ENCODE measurements at regions not wholly inside any gene's neighbourhood (a gene's known extent, or its start where the extent isn't known, plus 50 kb on each side); places are given as distances from the start of the nearest gene placed in this dataset.

GRCh38 chr12:97321621-97322020 lies 141.0 kb upstream of the RMST start:
- H3K36me3 ChIP-seq (ENCODE audit: control insufficient read depth in 1 of 2, insufficient read depth in 2 of 2, low read length in 2 of 2): no peaks in the 10 kb centered on the region
- H3K27me3 ChIP-seq (ENCODE audit: insufficient read depth, low read length): peaks cover 33% of the 10 kb centered on the region
- no peaks in the 10 kb centered on the region for H3K9me2 ChIP-seq (ENCODE audit: insufficient read depth)
- no peak overlapping the region for H3K4me2 ChIP-seq (ENCODE audit: low read length)
- no peaks in the 10 kb centered on the region for H3K79me2 ChIP-seq (ENCODE audit: insufficient read depth, low read length)
- RAD21 ChIA-PET (ENCODE audit: low non-redundant PET in 1 of 2, low total read pairs in 2 of 2, uncharacterized antibody in 2 of 2, unreplicated experiment in 2 of 2): no interaction called here
- no peak for TF ChIP-seq SP1 (IDR thresholded peaks at IDR 0.05; ENCODE audit: low read depth)
- no peak for TF ChIP-seq ZFX (IDR thresholded peaks at IDR 0.05)
- no peak for TF ChIP-seq MAX (IDR thresholded peaks at IDR 0.05)
- no peak for TF ChIP-seq SIN3A (IDR thresholded peaks at IDR 0.05; ENCODE audit: low read depth)
- no peak for TF ChIP-seq ZNF274 (IDR thresholded peaks at IDR 0.05; ENCODE audit: low read depth, low read length)
- TF ChIP-seq CEBPB (IDR thresholded peaks at IDR 0.05; ENCODE audit: low read depth): no peak
- TF ChIP-seq RAD21 (IDR thresholded peaks at IDR 0.05; ENCODE audit: low read depth): no peak
- TF ChIP-seq ATF3 (IDR thresholded peaks at IDR 0.05): no peak
- TF ChIP-seq JUND (IDR thresholded peaks at IDR 0.05): no peak
- TF ChIP-seq EZH2phosphoT487 (IDR thresholded peaks at IDR 0.05; ENCODE audit: borderline replicate concordance): no peak
- no peak for TF ChIP-seq CTCF (IDR thresholded peaks at IDR 0.05 in 2 of 3, conservative IDR thresholded peaks at IDR 0.05 in 1 of 3; ENCODE audit: borderline replicate concordance in 1 of 3, insufficient read depth in 1 of 3, low read depth in 2 of 3, low read length in 2 of 3)
- TF ChIP-seq EGR1 (IDR thresholded peaks at IDR 0.05; ENCODE audit: low read depth): no peak
- no peak for TF ChIP-seq POLR2A (IDR thresholded peaks at IDR 0.05; ENCODE audit: borderline replicate concordance, extremely low read depth, insufficient read depth, insufficient read length)
- no peak for TF ChIP-seq REST (IDR thresholded peaks at IDR 0.05; ENCODE audit: low read depth)
- TF ChIP-seq POLR2AphosphoS5 (IDR thresholded peaks at IDR 0.05; ENCODE audit: low read depth, low read length): no peak
- no peak for TF ChIP-seq YY1 (IDR thresholded peaks at IDR 0.05; ENCODE audit: extremely low read depth, insufficient replicate concordance, low read depth, low read length)
- no peak for TF ChIP-seq EZH2 (IDR thresholded peaks at IDR 0.05)
- TF ChIP-seq CBX3 (IDR thresholded peaks at IDR 0.05; ENCODE audit: low read depth): no peak
- CTCF ChIA-PET: no interaction called here
- no peak overlapping the region for H3K9ac ChIP-seq (ENCODE audit: low read length)
- ATAC-seq: no peak
- H3K4me1 ChIP-seq (ENCODE audit: control insufficient read depth in 1 of 2, insufficient read depth in 2 of 2, low read length in 2 of 2): no peaks in the 10 kb centered on the region
- no TSS peak for BruUV-seq (replicated peaks)
- no peak overlapping the region for H2AFZ ChIP-seq (ENCODE audit: low read depth, low read length, poor library complexity, severe bottlenecking)
- POLR2A ChIA-PET: no interaction called here
- H3K4me3 ChIP-seq (replicated peaks in 1 of 2; ENCODE audit: low read depth in 1 of 2, low read length in 2 of 2): no peak overlapping the region
- DNase-seq (ENCODE audit: low read depth, low spot score): no peak
- H3K9me3 ChIP-seq (ENCODE audit: control insufficient read depth in 1 of 2, insufficient read depth in 1 of 2, low read depth in 1 of 2, low read length in 2 of 2): no peaks in the 10 kb centered on the region
- no peak overlapping the region for H3K27ac ChIP-seq (ENCODE audit: low read depth, low read length)
- intact Hi-C loops (cut with micrococcal nuclease): no loop called here
- no peaks in the 10 kb centered on the region for H4K20me1 ChIP-seq (ENCODE audit: insufficient read depth)

All from HCT116 (cell line).